ENCODE measurements at regions not wholly inside any gene's neighbourhood (a gene's known extent, or its start where the extent isn't known, plus 50 kb on each side); places are given as distances from the start of the nearest gene placed in this dataset.

DNA sequence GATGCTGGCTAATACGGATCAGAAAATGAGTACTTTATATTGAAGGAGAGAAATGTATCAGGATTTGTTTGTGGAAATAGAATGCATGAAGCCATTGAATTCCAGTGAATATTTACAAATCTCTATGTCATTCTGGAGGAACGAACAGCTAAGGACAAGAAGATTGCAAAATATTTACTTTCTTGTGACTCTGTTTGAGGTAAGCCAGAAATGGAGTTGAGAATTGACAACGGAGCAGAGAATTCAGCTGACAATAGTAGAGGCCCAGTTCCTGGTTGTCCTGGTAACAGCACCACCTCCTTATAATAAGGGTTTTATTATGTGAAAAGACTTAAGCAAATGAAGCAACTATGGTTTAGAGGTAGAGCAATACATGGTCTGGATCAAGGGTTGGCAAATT is 349.2 kb downstream of the ADCYAP1 start:
- H3K4me3 ChIP-seq, result no peak overlapping the region
- intact Hi-C loops (cut with DNase I), result loop anchor here in 1 of 2 donors (5.0 kb wide), 1 partner anchor 52 kb away; no protein-coding TSS in a partner anchor
- TF ChIP-seq, protein P1, sequence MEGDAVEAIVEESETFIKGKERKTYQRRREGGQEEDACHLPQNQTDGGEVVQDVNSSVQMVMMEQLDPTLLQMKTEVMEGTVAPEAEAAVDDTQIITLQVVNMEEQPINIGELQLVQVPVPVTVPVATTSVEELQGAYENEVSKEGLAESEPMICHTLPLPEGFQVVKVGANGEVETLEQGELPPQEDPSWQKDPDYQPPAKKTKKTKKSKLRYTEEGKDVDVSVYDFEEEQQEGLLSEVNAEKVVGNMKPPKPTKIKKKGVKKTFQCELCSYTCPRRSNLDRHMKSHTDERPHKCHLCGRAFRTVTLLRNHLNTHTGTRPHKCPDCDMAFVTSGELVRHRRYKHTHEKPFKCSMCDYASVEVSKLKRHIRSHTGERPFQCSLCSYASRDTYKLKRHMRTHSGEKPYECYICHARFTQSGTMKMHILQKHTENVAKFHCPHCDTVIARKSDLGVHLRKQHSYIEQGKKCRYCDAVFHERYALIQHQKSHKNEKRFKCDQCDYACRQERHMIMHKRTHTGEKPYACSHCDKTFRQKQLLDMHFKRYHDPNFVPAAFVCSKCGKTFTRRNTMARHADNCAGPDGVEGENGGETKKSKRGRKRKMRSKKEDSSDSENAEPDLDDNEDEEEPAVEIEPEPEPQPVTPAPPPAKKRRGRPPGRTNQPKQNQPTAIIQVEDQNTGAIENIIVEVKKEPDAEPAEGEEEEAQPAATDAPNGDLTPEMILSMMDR (IDR thresholded peaks at IDR 0.05), result no peak
- WGBS, 3 donors, result 66 to 69% (median 67%) methylated on average over 3 of the region's 3 CpGs
- ATAC-seq (no peak), DNase-seq (no peak)
- H3K27ac ChIP-seq, result no peak overlapping the region
- no peaks in the 10 kb centered on the region for H3K4me1 ChIP-seq
- no peaks in the 10 kb centered on the region for H3K27me3 ChIP-seq (ENCODE audit: insufficient read depth in 3 of 3, low read length in 2 of 3)
- H3K36me3 ChIP-seq (ENCODE audit: insufficient read depth in 1 of 2, low read depth in 1 of 2), result no peaks in the 10 kb centered on the region
- H3K9me3 ChIP-seq, result no peaks in the 10 kb centered on the region

DNA sequence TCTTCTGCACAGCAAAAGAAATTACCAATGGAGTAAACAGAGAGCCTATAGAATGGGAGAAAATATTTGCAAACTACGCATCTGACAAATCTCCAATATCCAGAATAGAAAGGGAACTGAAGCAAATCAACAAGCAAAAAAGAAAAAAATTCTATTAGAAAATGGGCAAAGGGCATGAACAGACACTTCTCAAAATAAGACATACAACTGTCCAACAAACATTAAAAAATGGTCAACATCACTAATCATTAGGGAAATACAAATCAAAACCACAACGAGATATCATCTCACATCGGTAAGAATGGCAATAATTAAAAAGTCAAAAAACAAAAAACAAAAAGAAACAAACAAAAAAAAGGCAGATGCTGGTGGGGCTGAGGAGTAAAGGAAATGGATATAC is 356.4 kb downstream of the ADCYAP1 start:
- intact Hi-C loops (cut with DNase I), result no loop called here
- WGBS, 3 donors, result 91 to 95% (median 94%) methylated on average over 3 of the region's 3 CpGs
- DNase-seq (no peak), ATAC-seq (no peak)
- Histone ChIP-seq H3K9me3 (peaks cover 13% of the 10 kb centered on the region), H3K36me3 (ENCODE audit: insufficient read depth in 1 of 2, low read depth in 1 of 2) (no peaks in the 10 kb centered on the region), H3K4me3 (no peak overlapping the region), H3K27ac (no peak overlapping the region), H3K27me3 (ENCODE audit: insufficient read depth in 3 of 3, low read length in 2 of 3) (no peaks in the 10 kb centered on the region), H3K4me1 (no peaks in the 10 kb centered on the region)
- TF ChIP-seq, protein P1 (IDR thresholded peaks at IDR 0.05), result no peak

DNA sequence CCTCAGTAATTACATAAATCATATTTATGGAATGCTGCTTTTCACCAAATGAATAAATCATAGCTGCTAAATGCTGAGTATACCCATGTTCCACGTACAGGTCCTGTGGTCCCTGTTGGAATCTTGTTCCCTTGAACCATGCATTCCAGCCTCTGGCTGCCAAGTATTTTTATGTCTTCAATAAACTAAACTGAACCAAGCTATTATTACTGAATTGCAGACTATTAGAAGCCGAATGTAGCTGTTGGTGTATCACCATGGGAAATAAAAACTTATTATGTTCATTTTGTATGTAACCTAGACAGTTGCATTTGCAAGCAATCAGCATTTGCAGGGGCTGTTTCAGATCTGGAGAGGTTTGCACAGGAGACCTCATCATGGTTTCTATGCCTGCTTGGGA is 362.4 kb downstream of the ADCYAP1 start:
- TF ChIP-seq, protein P1 (IDR thresholded peaks at IDR 0.05), result no peak
- 32 to 43% (median 36%) methylated on average over 2 of the region's 2 CpGs for WGBS, 3 donors
- Histone ChIP-seq H3K36me3 (ENCODE audit: insufficient read depth in 1 of 2, low read depth in 1 of 2) (no peaks in the 10 kb centered on the region), H3K4me3 (no peak overlapping the region), H3K27me3 (ENCODE audit: insufficient read depth in 3 of 3, low read length in 2 of 3) (no peaks in the 10 kb centered on the region), H3K27ac (no peak overlapping the region), H3K9me3 (no peaks in the 10 kb centered on the region), H3K4me1 (no peaks in the 10 kb centered on the region)
- DNase-seq (no peak), ATAC-seq (no peak)
- intact Hi-C loops (cut with DNase I), result no loop called here

DNA sequence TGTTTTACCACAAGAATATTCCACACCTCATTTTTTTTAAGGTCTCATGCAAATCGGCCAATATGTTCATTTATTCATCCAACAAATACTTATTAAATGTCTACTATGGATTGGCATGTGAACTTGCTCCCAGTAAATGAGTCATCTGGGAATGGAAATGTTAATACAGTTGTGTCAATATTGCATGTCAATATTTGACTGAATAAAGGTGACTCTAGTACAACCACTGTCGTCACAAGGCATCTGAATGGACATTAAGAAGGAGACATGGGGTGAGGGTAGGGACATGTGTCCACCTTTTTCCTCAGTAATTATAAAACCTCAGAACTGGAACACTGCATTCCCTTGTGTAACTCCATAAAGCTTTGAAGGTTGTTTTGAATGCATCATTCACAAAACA is 365.4 kb downstream of the ADCYAP1 start:
- H3K27me3 ChIP-seq (ENCODE audit: insufficient read depth in 3 of 3, low read length in 2 of 3), result no peaks in the 10 kb centered on the region
- intact Hi-C loops (cut with DNase I), result no loop called here
- no peak overlapping the region for H3K4me3 ChIP-seq
- ATAC-seq (no peak), DNase-seq (no peak)
- TF ChIP-seq, protein P1 (IDR thresholded peaks at IDR 0.05), result no peak
- no peaks in the 10 kb centered on the region for H3K36me3 ChIP-seq (ENCODE audit: insufficient read depth in 1 of 2, low read depth in 1 of 2)
- H3K4me1 ChIP-seq, result no peaks in the 10 kb centered on the region
- no peak overlapping the region for H3K27ac ChIP-seq
- 67 to 81% (median 79%) methylated on average over 2 of the region's 2 CpGs for WGBS, 3 donors
- no peaks in the 10 kb centered on the region for H3K9me3 ChIP-seq

DNA sequence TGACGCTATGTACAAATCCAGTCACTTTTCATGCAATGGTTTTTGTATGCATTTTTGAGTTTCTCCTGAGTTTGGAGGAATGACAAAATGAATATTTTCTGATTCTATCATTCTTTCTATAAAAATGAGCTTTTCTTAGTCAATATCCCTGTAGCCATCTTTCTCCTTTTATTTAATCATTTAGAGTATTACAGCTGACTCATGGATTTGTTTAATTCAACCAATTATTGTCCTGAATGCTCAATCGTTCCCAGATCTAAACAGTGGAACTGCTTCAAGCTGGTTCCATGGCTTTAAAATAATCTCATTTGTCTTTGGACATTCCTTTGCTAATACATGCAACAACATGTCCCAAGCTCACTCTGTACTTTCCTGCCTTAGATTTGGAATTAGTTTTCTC is 368.8 kb downstream of the ADCYAP1 start:
- Histone ChIP-seq H3K27me3 (ENCODE audit: insufficient read depth in 3 of 3, low read length in 2 of 3) (no peaks in the 10 kb centered on the region), H3K9me3 (no peaks in the 10 kb centered on the region), H3K4me1 (no peaks in the 10 kb centered on the region), H3K4me3 (no peak overlapping the region), H3K27ac (no peak overlapping the region), H3K36me3 (ENCODE audit: insufficient read depth in 1 of 2, low read depth in 1 of 2) (no peaks in the 10 kb centered on the region)
- ATAC-seq (no peak), DNase-seq (no peak)
- 64 to 71% (median 68%) methylated on average over 2 of the region's 2 CpGs for WGBS, 3 donors
- intact Hi-C loops (cut with DNase I), result no loop called here
- TF ChIP-seq, protein P1 (IDR thresholded peaks at IDR 0.05), result no peak
